EL (cell line): ENCODE measurements at regions not wholly inside any gene's neighbourhood (a gene's known extent, or its start where the extent isn't known, plus 50 kb on each side); places are given as distances from the start of the nearest gene placed in this dataset.
"Not testable (repeated sequence)": the region's sequence is repeated elsewhere in the genome, so short reads cannot be mapped to it uniquely, and the experiment has no call there.

Experiments
- DNase-seq: peaks from one replicate; pipeline ENCODE4 v3.0.0-alpha.2; 2016

GRCh38 chrX:43423876-43424275 lies 232.2 kb upstream of the MAOA start:
- DNase-seq = no peak

GRCh38 chrX:43436517-43436916 lies 219.6 kb upstream of the MAOA start:
- DNase-seq = no peak

GRCh38 chrX:43446752-43447151 lies 209.3 kb upstream of the MAOA start:
- no peak for DNase-seq

- DNase-seq = no peak
These were observed 207.4 kb upstream of the MAOA start for GRCh38 chrX:43448688-43449087.

- no peak for DNase-seq
These were observed 205.7 kb upstream of the MAOA start for GRCh38 chrX:43450355-43450754.

GRCh38 chrX:43451976-43452686 lies 204.0 kb upstream of the MAOA start:
- DNase-seq = not testable (repeated sequence)

GRCh38 chrX:43456063-43456462 lies 200.0 kb upstream of the MAOA start:
- DNase-seq = no peak

GRCh38 chrX:43456906-43457305 lies 199.2 kb upstream of the MAOA start:
- no peak for DNase-seq

GRCh38 chrX:43467608-43468234 lies 188.4 kb upstream of the MAOA start:
- DNase-seq = no peak

- DNase-seq = no peak
These were observed 186.6 kb upstream of the MAOA start for GRCh38 chrX:43469391-43470054.

- DNase-seq = no peak
These were observed 181.8 kb upstream of the MAOA start for GRCh38 chrX:43474321-43474720.

GRCh38 chrX:43479070-43479469 lies 177.0 kb upstream of the MAOA start:
- no peak for DNase-seq

GRCh38 chrX:43479850-43480249 lies 176.2 kb upstream of the MAOA start:
- DNase-seq = no peak

GRCh38 chrX:43481576-43481975 lies 174.5 kb upstream of the MAOA start:
- DNase-seq = no peak

- DNase-seq = no peak
These were observed 162.3 kb upstream of the MAOA start for GRCh38 chrX:43493756-43494155.

GRCh38 chrX:43500246-43500645 lies 155.9 kb upstream of the MAOA start:
- DNase-seq = no peak

GRCh38 chrX:43500996-43501694 lies 155.0 kb upstream of the MAOA start:
- DNase-seq = no peak

GRCh38 chrX:43504394-43504793 lies 151.7 kb upstream of the MAOA start:
- DNase-seq = no peak

GRCh38 chrX:43505769-43506168 lies 150.3 kb upstream of the MAOA start:
- no peak for DNase-seq

- no peak for DNase-seq
These were observed 147.4 kb upstream of the MAOA start for GRCh38 chrX:43508694-43509093.

GRCh38 chrX:43510209-43510608 lies 145.9 kb upstream of the MAOA start:
- no peak for DNase-seq

- no peak for DNase-seq
These were observed 143.0 kb upstream of the MAOA start for GRCh38 chrX:43513085-43513484.

GRCh38 chrX:43514820-43515219 lies 141.3 kb upstream of the MAOA start:
- no peak for DNase-seq

- DNase-seq = no peak
These were observed 133.5 kb upstream of the MAOA start for GRCh38 chrX:43522582-43522981.
